GM21576 (cell line): ENCODE measurements at regions not wholly inside any gene's neighbourhood (a gene's known extent, or its start where the extent isn't known, plus 50 kb on each side); places are given as distances from the start of the nearest gene placed in this dataset.

ENCODE experiments used
- ATAC-seq: cut with Tn5 transposase; IDR thresholded peaks from one replicate; pipeline ENCODE4 v1.9.1; 2021; ENCODE audit warnings: mild to moderate bottlenecking, moderate library complexity; ENCODE audit not compliant: unreplicated experiment

DNA sequence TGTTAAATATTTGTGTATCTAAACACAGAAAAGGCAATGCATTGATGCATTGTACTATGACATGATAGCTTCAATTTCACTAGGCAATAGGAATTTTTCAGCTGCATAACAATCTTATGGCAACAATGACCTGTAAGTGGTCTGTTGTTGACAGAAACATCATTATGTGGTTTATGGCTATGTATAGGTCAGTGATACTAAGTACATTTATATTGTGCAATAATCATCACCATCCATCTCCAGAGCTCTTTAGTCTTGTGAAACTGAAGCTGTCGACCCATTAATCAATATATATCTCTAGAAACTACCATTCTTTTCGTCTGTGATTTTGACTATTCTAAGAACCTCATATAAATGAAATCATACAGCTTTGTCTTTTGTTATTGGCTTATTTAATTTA, 200.1 kb upstream of the ZNF717 start:
- ATAC-seq = no peak

DNA sequence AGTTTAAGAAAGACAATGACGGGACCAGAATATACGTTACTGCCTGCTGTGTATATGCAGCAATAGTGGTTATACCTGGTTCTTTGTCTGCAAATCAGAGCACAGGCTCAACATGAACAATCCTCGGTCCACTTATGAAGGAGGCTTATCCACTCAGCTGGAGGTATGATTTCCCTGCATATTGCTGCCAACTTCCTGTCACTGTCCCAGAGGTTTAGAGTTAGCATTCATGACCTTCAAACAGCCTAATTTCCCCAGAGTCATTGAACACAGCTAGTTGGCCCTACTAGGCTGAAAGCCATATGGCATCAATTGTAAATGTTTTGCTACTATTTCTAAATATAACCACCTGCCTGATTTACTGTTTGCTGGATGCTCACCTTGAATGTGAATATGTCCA, 224.9 kb upstream of the ZNF717 start:
- ATAC-seq = no peak

DNA sequence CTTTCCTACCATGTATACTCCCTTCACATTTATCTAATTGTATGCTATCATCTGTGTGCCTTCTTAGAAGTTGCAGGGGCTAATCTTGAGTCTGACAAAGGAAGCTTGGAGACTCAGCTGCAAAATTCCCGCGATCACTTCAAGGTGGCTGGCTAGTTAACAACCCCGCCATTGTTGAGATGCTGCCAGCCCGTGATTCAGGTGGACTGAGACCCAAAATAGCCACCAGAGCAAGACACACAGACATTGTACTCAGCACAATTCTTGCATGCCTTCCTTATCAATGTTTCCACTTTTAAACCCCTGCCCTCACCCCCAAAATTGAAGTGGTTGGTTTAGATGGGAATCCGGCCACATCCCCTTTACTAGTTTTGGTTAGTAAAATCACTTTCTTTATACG, 225.8 kb upstream of the ZNF717 start:
- ATAC-seq = no peak

DNA sequence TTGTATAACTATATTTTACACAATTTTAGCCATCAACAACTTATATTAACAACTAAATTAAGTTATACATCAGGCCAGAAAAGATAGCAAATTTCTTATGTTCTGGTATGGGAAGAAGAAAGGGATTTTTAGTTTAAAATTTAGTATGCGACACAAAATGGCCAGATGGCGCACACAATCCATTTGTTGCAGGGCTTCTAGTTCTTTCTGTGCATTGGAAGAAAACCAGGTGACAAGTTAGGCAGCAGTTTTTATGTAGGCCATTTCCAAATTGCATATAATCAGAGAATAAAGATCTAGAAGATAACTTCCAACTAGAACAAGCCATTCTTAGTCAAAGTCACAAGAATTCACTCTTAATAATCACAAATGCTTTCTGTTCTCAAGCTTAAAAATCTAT, 230.1 kb upstream of the ZNF717 start:
- no peak for ATAC-seq

DNA sequence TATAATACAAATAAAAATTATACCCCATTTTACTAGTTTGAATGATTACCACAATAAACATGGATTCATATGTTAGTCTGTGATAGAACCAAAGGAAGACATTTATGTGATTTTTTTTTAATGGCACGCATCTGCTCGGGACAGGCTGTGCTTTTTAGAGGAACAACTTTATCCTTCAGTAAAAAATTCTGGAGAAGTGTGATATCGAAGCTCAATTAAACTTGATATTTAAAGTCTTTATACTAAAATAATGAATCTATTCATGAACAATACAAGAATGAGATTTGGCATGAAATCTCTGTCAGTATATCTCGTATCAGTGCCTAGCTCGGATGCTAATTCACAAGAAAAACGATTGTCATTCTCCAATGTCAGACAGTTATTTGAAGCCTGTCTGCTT, 230.8 kb upstream of the ZNF717 start:
- no peak for ATAC-seq

DNA sequence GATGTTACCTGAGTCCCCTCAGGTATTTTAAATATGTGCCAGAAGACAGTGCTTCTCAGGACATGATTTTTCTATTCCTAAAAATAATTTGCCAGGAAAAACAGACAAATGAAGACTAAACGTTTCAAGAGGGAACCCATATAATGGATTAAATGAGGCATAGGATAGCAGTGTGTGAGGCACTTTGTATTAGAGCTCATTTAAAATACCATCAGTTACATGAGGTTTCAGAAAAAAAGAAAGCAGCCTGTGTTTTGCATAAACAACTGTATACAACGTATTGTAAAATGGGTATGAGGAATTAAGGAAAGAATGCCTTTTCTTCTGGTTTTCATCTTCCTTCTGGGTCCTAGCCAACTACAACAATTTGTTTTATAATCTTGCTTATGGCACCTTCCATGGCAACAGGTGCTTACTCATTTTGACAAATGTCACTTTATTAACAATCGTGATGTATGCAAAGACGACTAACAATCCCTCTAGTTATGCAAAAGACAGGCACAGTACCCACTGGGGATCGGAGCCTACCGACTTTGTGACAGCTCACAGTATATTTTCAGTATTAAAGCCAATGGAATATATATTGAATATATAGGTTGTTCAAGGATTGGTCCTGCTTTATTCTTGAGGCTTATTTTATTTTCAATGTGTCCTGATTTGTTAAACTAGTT, 231.6 kb upstream of the ZNF717 start:
- no peak for ATAC-seq

DNA sequence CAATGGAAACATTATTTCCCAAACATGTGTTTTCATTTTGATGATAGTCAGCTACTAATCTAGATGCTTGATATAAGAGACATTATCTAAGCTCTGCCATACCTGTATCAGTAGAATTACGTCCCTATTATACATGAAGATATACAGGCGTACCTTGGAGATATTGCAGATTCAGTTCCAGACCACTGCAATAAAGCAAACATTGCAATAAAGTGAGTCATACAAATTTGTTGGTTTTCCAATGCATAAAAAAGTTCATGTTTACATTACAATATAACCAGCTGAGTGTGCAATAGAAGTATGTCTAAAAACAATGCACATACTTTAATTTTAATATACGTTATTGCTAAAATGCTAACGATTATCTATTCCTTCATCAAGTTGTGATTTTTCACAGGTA, 236.0 kb upstream of the ZNF717 start:
- ATAC-seq = no peak

DNA sequence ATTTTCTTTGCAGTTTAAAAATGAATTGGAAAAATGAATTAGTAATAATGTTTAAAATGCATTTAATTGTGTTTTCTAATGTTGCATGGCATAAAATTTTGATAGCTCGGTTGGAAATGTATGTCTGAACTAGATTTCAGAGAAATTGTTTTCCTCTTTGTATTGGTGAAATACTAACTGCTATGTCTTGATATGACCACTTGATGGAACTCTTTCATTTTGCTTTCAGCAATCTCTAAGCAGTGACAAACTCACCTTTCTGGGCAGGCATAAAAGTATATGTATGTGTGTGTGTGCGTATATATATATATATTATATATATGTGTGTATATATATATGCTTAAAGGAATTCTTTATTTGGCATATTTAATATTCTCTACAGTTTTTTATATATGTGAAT, 239.3 kb upstream of the ZNF717 start:
- ATAC-seq = no peak

DNA sequence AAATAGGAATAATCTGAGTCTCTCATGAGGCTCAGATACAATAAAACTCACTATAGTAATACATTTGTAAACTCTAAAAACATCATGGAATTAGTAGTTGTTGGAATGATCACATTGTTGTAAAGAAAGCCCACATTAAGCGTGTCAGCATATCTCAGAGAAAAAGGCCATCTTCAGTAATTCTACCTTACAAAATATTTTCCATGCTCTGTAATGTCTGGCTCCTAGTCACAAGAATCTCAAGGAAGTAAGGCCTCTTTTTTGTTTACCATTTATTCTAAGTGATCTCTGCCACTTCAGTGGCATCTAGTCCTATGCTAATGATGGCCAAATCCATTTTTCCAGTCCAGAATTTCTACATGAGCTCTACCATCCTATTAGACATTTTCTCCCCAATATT, 240.2 kb upstream of the ZNF717 start:
- no peak for ATAC-seq

DNA sequence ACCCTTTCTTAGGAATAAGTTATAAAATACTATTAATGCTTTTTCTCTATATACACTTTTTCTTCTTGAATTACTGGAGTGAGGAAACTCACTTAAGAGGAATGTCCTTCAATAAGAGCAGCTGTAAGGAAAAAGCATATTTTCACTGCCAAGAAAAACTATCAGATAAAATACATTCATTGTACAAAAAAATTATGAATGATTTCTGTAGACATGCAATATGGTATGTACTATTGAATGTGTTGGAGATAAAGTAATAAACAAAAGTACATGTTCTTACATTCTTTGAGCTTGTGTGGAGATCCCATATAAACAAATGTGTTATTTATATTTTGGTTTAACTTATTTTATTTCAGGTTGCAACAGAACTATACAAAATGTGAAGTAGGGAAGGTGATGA, 241.0 kb upstream of the ZNF717 start:
- ATAC-seq = no peak

DNA sequence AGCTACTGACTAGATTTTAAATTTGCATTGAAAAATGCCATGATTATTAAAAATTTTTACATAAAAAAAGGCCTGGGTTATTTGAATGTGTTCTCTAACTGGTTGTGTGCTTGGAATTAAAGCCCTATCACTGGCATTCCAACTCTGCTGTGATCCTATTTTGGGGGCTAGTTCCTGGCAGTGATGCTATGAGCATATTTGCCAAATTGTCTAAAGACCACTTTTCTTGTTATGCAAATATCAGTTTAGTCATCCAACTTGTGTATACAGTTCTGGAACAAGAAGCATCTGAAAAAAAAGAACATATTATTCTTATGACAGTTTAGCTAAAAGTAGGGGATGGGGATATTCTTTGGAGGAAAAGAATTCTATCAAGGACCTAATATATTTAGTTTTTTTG, 243.4 kb upstream of the ZNF717 start:
- ATAC-seq = no peak

DNA sequence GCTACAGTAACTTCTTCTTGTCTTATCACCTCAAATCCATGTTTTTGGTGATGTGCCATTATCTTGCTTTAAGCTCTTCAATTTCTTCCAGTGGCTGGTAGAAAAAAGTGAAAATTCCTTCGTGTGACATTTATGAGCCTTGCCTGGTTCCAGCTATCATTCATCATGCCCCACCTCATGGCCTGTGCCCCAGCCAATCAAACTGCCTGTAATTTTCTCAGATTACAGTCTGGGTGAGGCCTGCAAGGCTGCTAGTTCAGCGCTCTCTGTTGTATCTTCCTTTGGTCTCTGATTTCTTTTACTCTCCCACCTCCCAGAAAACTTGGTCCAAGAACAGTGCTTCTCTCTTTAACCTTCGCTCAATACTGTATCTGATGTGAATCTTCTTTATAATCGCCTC, 249.3 kb upstream of the ZNF717 start:
- ATAC-seq = no peak

DNA sequence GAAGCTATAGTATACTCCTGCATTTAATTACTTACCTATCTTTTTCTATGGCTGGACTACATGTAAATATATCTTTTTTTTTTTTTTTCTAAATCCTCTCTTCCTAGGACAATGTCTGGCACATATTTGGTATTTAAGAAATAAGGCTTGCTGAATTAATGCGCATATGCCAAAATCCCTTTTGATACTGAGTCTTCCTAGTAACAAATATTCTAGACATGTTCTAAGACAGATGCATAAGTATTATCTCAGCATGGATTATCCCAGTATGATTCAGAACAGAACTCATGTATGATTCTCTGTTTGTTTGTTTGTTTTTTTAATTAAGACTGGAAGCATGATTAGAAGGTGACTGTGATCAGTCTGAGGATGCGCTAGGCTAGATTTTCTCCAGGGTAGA, 249.8 kb upstream of the ZNF717 start:
- no peak for ATAC-seq

DNA sequence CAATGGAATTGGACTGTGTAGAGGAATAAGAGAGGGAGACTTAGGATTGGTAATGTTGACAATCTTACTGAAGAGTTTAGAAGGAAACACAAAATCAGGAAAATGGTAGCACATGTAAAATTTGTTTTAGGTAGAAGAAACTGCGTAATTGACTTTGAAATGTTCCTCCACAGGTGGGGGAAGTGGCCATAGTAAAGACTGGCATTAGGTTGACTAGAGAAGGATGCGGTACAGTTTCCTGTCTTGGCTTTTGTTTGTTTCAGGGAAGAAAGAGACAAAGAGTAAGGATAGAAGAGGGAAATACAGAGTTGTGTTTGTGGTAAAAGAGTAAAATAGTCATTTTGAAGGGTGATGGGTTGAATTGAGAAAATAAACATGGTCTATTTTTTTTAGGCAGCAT, 253.6 kb upstream of the ZNF717 start:
- ATAC-seq = no peak

DNA sequence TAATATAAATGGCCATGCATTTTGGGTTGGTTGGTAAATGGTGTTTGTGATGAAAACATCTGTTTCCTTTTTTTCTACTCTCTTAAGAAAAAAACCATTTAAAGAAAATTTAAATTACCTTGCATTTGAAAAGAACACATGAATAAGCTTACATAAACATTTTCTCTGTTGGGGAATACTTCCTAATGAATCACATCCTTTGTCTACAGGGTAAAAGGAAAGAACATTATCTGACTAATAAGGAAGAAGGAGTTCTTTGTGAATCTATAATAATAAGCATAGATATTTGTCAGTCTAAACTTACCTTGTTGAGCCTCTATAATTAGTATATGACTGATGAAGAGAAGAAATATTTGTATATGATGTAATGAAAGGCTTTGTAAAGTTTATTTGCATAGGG, 254.1 kb upstream of the ZNF717 start:
- ATAC-seq = no peak

DNA sequence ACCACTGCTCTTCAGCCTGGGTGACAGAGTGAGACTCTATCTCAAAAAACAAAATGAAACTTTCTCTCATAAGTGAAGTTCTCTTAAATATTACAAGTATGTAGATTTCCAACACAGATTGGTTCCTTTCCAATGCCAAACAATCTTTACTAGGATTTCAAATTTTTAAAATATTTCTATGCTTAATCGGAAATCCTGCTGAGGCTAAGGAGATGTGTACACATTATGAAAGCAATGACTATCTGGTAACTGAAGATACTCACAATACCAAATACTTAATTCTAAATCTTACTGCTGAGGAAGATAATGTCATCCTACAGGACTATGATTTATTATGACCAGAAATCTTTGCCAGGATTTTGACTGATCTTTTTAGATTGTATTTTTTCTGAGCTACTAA, 255.6 kb upstream of the ZNF717 start:
- no peak for ATAC-seq

DNA sequence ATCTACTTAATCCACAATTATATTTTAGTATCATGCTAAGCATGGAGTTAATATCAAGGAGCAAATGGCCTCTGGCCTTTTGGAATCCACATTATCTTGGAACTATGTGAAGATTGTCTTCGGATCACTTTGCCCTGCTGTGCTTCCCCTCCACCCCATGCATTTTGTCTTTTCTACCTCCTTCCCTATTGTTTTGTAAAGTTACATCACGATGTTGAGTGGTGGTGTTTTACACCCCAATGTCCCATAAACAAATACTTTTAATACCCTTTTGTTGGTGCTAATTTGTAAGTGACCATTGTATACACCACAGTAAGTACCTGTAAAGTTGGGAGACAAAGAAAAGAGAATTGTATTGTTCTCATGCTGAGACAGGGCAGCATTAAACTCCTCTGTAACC, 258.4 kb upstream of the ZNF717 start:
- no peak for ATAC-seq

DNA sequence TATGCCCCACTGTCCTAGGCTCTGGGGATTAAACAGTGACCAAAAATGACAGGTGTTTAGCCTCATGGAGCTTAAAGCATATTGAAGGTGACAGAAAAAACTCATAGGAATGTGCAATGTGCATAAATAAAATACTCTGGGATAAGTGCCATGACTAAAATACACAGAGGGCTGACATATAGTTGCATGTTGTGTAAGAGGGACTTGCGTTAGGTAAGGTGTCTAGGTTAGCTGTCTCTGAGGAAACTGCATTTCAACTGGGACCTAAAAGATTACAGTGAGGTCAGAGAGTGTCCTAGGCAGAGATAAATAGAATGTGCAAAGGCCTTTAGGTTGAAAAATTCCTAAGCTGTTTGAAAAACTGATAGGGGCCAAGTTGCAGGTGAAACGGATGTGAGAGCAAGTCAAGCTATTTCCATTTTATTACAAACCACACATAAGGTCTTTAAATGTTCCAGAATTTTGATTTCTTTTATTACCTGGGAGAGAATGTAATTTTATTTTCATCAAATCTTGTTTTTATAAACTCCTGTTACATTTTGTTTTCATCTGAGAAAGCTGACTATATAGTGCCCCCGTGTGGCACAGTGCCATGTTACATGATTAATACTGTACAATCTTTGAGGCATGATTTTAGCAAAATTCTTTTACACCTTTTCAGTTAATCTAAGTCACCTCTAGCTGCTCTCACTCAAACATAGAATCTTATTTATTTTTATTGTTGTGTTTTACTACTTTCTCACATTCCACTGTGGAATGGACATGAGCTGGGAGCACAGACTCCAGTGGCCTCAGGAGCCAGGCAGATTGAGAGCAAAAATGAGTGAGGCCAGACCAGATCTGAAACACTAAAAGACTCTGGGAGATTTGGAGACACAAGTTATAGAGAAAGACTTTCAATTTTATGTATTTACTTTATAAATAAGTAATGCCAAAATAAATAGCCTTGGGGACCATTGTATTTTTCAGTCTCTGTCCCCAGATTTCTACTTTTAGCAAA, 259.6 kb upstream of the ZNF717 start:
- no peak for ATAC-seq

DNA sequence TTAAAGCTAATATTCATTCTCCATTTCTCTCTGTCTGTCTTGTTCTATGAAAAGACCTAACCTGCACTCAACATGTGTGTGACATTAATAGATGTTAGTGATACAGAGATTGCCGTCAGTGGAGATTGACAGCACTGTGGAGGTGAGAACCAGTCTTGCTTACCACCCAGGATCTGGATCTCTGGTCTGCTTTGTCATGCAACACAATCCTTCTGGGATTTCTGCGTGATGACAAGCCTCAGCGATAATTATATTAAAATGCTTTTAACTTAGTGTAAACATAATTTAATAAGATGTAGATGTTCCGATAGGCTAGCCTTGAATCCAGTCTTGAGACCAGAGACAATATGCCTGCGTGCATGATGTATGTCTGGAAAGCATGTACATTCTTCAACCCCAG, 262.0 kb upstream of the ZNF717 start:
- ATAC-seq = no peak

DNA sequence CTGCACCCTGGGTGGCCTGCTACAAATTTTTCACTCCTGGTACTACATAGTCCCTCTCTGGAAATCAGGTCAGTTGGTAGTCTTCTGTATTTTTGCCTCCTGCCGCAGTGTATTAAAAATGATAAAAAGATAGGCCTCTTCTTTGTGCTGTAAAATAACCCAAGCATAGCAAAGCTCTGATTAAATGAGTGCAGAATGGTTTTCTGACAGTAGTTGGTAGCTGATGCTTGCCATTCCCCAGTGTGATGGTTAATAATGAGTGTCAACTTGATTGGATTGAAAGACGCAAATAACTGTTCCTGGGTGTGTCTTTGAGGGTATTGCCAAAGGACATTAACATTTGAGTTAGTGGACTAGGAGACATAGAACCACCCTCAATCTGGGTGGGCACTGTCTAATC, 264.4 kb upstream of the ZNF717 start:
- no peak for ATAC-seq

DNA sequence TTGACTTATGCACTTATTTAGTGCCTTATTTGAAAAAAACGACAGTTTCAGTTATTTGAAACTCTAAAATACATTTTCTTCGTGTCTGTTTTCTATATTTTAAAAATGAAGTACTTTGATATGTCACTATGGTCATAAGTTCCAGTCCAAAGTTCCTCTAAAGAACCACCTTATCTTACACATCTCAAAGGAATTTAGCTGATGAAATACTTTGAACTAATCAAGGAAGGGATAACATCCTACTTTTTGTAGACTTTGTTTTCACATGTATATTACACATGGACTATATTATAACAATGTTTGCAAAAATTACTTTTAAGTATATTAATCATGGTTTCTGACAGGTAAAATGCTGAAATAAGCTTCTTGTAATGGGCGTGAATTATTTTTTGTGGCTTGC, 265.8 kb upstream of the ZNF717 start:
- no peak for ATAC-seq

DNA sequence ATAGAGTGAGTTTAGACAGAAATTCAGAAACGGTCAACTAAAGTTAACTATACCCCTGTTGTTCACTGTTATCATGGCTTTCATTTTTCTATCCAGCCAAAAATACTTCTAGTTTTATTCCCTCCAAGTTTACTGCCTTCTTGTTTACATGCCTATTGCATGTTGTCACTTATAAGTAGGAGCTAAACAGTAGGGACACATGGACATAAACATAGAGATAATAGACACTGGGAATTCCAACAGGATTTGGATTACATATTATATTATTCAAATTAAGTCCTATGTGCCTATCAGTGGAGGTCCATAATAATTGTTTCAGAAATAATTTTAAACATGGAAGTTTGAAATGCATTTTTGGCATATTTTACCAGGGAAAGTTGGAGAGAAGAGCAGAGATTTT, 269.1 kb upstream of the ZNF717 start:
- no peak for ATAC-seq
